ENCODE measurements at regions not wholly inside any gene's neighbourhood (a gene's known extent, or its start where the extent isn't known, plus 50 kb on each side); places are given as distances from the start of the nearest gene placed in this dataset.
"Not testable (repeated sequence)": the region's sequence is repeated elsewhere in the genome, so short reads cannot be mapped to it uniquely, and the experiment has no call there.

DNA sequence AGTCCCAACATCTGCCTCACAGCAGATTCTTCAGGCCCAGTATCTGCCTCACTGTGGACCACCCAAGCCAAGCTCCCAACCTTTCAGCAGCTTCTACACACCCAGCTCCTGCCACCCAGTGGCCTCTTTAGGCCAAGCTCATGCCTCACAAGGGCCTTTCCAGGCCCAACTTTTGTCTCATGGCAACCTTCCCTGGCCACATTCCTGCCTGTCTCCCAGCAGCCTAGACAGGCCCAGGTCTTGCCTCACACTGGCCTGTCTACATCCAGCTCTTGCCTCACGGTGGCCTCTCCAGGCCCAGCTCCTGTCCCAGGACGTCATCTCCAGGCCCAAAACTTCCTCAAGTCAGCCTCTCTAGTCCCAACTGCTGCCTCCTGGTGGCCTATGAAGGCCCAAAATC, 65.0 kb downstream of the CCDC201 start:
- H3K27me3 ChIP-seq (ENCODE audit: insufficient read depth, low read length); H3K79me2 ChIP-seq (ENCODE audit: control insufficient read depth, insufficient read depth, low read length, unreplicated experiment); H3K4me3 ChIP-seq (ENCODE audit: low read depth, low read length); H2AFZ ChIP-seq (ENCODE audit: low read length, unreplicated experiment); H3K27ac ChIP-seq (ENCODE audit: low read depth, low read length); H3K4me1 ChIP-seq (ENCODE audit: control insufficient read depth, insufficient read depth, low read length, unreplicated experiment); H3K36me3 ChIP-seq (ENCODE audit: insufficient read depth, low read length): not testable (repeated sequence)

DNA sequence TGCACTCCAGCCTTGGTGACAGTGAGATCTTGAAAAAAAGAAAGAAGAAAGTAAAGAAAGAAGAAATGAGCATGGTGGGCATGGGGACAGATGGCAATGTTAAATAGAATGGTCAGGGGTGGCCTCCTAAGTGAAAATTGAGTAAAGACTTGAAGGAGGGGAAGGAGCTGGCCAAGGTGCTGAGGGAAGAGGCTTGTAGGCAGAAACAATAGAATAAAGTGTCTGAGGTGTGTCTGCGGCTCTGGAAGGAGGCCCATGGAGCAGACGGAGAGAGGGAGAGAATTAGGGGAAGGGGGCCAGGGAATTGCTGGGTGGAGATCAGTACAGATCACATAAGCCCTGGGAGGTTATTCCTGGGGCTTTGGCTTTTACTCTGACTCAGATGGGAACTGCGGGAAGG, 70.7 kb downstream of the CCDC201 start:
- not testable (repeated sequence) for H3K27me3 ChIP-seq (ENCODE audit: insufficient read depth, low read length); H3K4me1 ChIP-seq (ENCODE audit: control insufficient read depth, insufficient read depth, low read length, unreplicated experiment); H2AFZ ChIP-seq (ENCODE audit: low read length, unreplicated experiment); H3K36me3 ChIP-seq (ENCODE audit: insufficient read depth, low read length); H3K4me3 ChIP-seq (ENCODE audit: low read depth, low read length); H3K79me2 ChIP-seq (ENCODE audit: control insufficient read depth, insufficient read depth, low read length, unreplicated experiment); H3K27ac ChIP-seq (ENCODE audit: low read depth, low read length)

DNA sequence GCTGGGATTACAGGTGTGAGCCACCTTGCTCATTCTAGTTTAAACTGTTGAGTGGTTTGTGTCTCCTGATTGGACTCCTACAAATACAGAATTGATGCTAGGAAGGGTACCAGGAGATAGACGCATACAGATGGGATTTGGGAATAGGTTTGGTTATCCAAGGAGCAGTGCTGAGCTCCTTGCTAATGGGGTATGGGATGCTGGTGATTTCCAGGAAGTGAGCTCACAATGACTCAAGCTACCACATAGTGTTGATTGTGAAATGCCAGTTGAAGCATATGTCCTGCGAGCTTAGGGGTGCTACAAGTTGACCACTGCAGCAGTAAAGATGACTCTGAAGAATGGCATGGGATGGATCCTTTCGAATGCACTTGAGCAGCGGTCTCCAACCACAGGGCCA, 75.6 kb downstream of the CCDC201 start:
- not testable (repeated sequence) for H3K27me3 ChIP-seq (ENCODE audit: insufficient read depth, low read length); H3K4me1 ChIP-seq (ENCODE audit: control insufficient read depth, insufficient read depth, low read length, unreplicated experiment); H3K79me2 ChIP-seq (ENCODE audit: control insufficient read depth, insufficient read depth, low read length, unreplicated experiment); H3K36me3 ChIP-seq (ENCODE audit: insufficient read depth, low read length); H2AFZ ChIP-seq (ENCODE audit: low read length, unreplicated experiment); H3K4me3 ChIP-seq (ENCODE audit: low read depth, low read length)
- H3K27ac ChIP-seq (ENCODE audit: low read depth, low read length): peak overlapping the region; percentile 61

DNA sequence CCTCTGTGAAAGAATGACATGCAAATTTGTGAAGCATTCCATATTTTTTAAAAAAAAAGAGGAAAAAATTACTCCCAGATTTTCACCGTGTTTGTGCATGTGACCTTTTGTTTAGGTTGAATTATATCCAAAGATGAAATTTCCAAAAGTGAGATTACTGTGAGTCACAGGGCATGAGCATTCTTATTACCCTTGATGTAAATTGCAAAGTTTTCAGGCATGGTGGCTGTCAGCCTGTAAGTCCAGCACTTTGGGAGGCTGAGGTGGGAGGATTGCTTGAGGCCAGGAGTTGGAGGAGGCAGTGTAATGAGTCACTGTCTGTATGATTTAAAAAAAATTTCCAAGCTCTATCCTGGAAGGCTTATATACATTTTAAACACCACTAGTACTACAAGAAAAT, 83.2 kb downstream of the CCDC201 start:
- not testable (repeated sequence) for H3K79me2 ChIP-seq (ENCODE audit: control insufficient read depth, insufficient read depth, low read length, unreplicated experiment); H3K4me1 ChIP-seq (ENCODE audit: control insufficient read depth, insufficient read depth, low read length, unreplicated experiment); H3K4me3 ChIP-seq (ENCODE audit: low read depth, low read length); H3K27me3 ChIP-seq (ENCODE audit: insufficient read depth, low read length); H2AFZ ChIP-seq (ENCODE audit: low read length, unreplicated experiment); H3K27ac ChIP-seq (ENCODE audit: low read depth, low read length); H3K36me3 ChIP-seq (ENCODE audit: insufficient read depth, low read length)

DNA sequence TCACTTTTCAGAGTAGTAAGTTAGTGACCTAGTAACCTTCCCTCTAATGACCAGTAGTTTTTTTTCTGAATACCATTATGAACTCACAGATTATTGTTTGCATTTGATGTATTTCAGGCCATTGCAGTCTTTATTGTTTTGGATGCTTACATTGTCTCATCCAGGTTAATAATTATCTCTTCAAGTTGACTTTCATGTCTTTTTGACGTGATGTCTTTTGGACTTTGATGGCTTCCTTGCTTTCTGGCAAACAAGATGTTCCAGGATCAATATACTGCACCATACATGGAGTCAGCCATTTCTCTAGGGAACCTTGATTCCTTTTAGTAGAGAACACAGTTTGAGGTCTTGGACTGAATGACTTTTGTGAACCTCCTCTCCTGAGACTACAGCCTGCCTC, 87.2 kb downstream of the CCDC201 start:
- not testable (repeated sequence) for H2AFZ ChIP-seq (ENCODE audit: low read length, unreplicated experiment)

GRCh38 chr7:45784775-45785174, 88.1 kb downstream of the CCDC201 start:
- H3K36me3 ChIP-seq (ENCODE audit: insufficient read depth, low read length); H2AFZ ChIP-seq (ENCODE audit: low read length, unreplicated experiment); H3K4me1 ChIP-seq (ENCODE audit: control insufficient read depth, insufficient read depth, low read length, unreplicated experiment); H3K79me2 ChIP-seq (ENCODE audit: control insufficient read depth, insufficient read depth, low read length, unreplicated experiment); H3K27ac ChIP-seq (ENCODE audit: low read depth, low read length); H3K4me3 ChIP-seq (ENCODE audit: low read depth, low read length); H3K27me3 ChIP-seq (ENCODE audit: insufficient read depth, low read length): not testable (repeated sequence)

More for the DNA sequence above, 87.2 kb downstream of the CCDC201 start:
- H3K27me3 ChIP-seq (ENCODE audit: insufficient read depth, low read length); H3K79me2 ChIP-seq (ENCODE audit: control insufficient read depth, insufficient read depth, low read length, unreplicated experiment); H3K4me1 ChIP-seq (ENCODE audit: control insufficient read depth, insufficient read depth, low read length, unreplicated experiment); H3K36me3 ChIP-seq (ENCODE audit: insufficient read depth, low read length); H3K4me3 ChIP-seq (ENCODE audit: low read depth, low read length); H3K27ac ChIP-seq (ENCODE audit: low read depth, low read length): not testable (repeated sequence)
